ENCODE measurements at regions not wholly inside any gene's neighbourhood (a gene's known extent, or its start where the extent isn't known, plus 50 kb on each side); places are given as distances from the start of the nearest gene placed in this dataset.

DNA sequence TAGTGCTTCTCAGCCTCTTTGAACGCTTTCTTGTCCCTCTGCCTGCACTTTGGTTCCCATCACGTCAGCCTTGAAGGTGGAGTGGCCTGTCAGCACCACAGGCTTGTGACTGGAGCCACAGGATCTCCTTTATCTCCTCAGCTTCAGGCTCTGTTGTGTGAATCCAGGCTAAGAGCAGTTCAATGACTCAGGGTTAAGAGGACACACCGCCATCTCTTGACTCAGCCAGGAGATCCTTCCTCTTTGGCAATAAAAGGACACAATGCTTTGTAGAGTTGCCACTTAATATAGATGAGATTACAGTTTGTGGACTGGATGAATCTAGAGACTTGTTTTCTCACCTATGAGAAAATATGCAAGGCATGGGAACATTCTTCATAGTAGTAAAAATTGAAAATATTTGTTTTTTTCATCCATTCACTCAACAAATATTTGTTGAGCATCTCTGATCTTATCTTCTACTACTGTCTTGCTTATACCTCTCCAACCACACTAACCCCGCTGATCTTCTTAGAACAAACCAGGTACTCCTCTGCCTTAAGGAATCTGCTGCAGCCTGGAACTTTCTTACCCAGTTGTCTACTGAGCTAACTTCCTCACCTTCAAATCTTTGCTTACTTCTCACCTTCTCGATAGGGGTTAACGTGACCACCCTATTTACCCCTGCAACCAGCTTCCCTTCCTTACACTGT lies 62.3 kb downstream of the UCHL1 start:
- H3K9me3 Mint-ChIP-seq = peaks cover 1 to 9% (median 3%) of the 10 kb centered on the region in 7 donors
- no peak for DNase-seq
- Histone ChIP-seq H3K4me3 (ENCODE audit: low read depth, low read length) (no peak overlapping the region), H3K9me3 (ENCODE audit: control insufficient read depth in 2 of 2, low read length in 2 of 2) (no peaks in the 10 kb centered on the region), H3K4me1 (ENCODE audit: control insufficient read depth, insufficient read depth, low read length, poor library complexity, severe bottlenecking) (no peaks in the 10 kb centered on the region), H3K36me3 (ENCODE audit: control insufficient read depth, insufficient read depth, low read length) (no peaks in the 10 kb centered on the region), H3K27ac (ENCODE audit: insufficient read depth, low read length, poor library complexity, severe bottlenecking) (no peak overlapping the region), H3K27me3 (ENCODE audit: control insufficient read depth, insufficient read depth, low read length) (no peaks in the 10 kb centered on the region)
- no peaks in the 10 kb centered on the region for H3K36me3 Mint-ChIP-seq
- H3K4me1 Mint-ChIP-seq = no peaks in the 10 kb centered on the region
- H3K27ac Mint-ChIP-seq = no peak overlapping the region
- ATAC-seq (ENCODE audit: low read depth in 2 of 2) = no peak
- H3K4me3 Mint-ChIP-seq = no peak overlapping the region
- peaks cover 4% of the 10 kb centered on the region for H3K27me3 Mint-ChIP-seq

DNA sequence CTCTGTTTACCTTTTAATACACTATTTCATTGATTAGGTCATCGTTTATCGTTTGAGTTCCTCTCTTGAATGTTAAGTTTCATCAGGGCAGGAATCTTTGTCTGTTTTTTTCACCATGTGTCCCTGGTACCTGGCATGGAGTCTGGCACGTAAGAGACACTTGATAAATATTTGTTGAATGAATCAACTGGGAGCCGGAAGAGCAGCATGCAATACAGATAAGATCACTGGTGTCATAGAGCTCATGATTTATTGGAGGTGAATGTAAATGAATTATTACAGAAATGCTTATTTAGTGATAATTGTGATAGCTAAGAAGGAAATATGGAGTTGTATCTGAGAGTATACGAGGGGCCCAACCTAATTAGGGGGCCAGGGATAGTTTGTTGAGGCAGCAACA lies 62.8 kb downstream of the UCHL1 start:
- Histone ChIP-seq H3K4me1 (ENCODE audit: control insufficient read depth, insufficient read depth, low read length, poor library complexity, severe bottlenecking) (no peaks in the 10 kb centered on the region), H3K9me3 (ENCODE audit: control insufficient read depth in 2 of 2, low read length in 2 of 2) (no peaks in the 10 kb centered on the region), H3K36me3 (ENCODE audit: control insufficient read depth, insufficient read depth, low read length) (no peaks in the 10 kb centered on the region), H3K27me3 (ENCODE audit: control insufficient read depth, insufficient read depth, low read length) (no peaks in the 10 kb centered on the region), H3K27ac (ENCODE audit: insufficient read depth, low read length, poor library complexity, severe bottlenecking) (no peak overlapping the region), H3K4me3 (ENCODE audit: low read depth, low read length) (no peak overlapping the region)
- DNase-seq = no peak
- Mint-ChIP-seq H3K36me3 (no peaks in the 10 kb centered on the region), H3K4me3 (no peak overlapping the region), H3K27me3 (peaks cover 4% of the 10 kb centered on the region), H3K27ac (no peak overlapping the region), H3K9me3 (peaks cover 1 to 9% (median 3%) of the 10 kb centered on the region in 7 donors), H3K4me1 (no peaks in the 10 kb centered on the region)
- ATAC-seq (ENCODE audit: low read depth in 2 of 2) = no peak

DNA sequence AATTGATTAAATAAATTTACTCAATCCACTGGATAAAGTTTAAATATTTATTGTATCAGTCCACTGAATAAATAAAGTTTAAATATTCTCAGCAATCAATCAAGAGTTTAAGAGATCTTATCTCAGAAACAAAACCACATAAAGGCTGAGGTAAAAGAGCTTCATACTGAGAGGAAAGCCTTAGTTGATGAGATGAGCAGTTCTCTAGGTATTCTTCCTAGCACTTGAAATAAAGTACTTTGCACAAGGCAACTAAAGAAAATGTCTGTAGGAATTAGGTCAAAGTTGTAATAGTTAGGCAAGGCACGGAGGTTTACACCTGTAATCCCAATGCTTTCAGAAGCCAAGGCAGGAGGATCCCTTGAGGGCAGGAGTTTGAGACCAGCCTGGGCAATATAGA lies 63.5 kb downstream of the UCHL1 start:
- H3K36me3 Mint-ChIP-seq = no peaks in the 10 kb centered on the region
- H3K27ac Mint-ChIP-seq = no peak overlapping the region
- peaks cover 1 to 9% (median 3%) of the 10 kb centered on the region in 7 donors for H3K9me3 Mint-ChIP-seq
- ATAC-seq (ENCODE audit: low read depth in 2 of 2) = no peak
- DNase-seq = no peak
- H3K4me1 Mint-ChIP-seq = no peaks in the 10 kb centered on the region
- Histone ChIP-seq H3K9me3 (ENCODE audit: control insufficient read depth in 2 of 2, low read length in 2 of 2) (no peaks in the 10 kb centered on the region), H3K4me3 (ENCODE audit: low read depth, low read length) (no peak overlapping the region), H3K27me3 (ENCODE audit: control insufficient read depth, insufficient read depth, low read length) (no peaks in the 10 kb centered on the region), H3K36me3 (ENCODE audit: control insufficient read depth, insufficient read depth, low read length) (no peaks in the 10 kb centered on the region), H3K4me1 (ENCODE audit: control insufficient read depth, insufficient read depth, low read length, poor library complexity, severe bottlenecking) (no peaks in the 10 kb centered on the region), H3K27ac (ENCODE audit: insufficient read depth, low read length, poor library complexity, severe bottlenecking) (no peak overlapping the region)
- peaks cover 4% of the 10 kb centered on the region for H3K27me3 Mint-ChIP-seq
- H3K4me3 Mint-ChIP-seq = no peak overlapping the region

DNA sequence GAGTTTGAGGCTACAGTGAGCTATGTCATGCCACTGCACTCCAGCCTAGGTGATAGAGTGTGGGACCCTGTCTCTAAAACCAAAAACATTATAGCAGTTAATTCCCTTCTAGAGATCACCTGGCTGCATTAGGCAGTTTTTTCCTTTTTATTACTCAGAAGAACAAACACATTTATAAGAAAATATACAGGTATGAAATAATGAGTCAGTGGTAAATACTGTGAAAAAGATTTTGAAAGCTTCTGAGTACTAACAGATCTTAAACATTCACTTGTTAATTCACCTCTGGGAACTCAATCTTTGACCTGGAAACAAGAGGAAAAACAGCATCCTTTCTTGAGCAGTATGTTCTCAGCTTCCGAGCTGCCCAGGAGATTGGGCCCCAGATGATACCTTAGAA lies 64.1 kb downstream of the UCHL1 start:
- Mint-ChIP-seq H3K27ac (no peak overlapping the region), H3K9me3 (peaks cover under 1 to 9% (median 3%) of the 10 kb centered on the region in 7 donors), H3K4me1 (no peaks in the 10 kb centered on the region), H3K36me3 (no peaks in the 10 kb centered on the region), H3K4me3 (no peak overlapping the region), H3K27me3 (peaks cover 4% of the 10 kb centered on the region)
- Histone ChIP-seq H3K27ac (ENCODE audit: insufficient read depth, low read length, poor library complexity, severe bottlenecking) (no peak overlapping the region), H3K27me3 (ENCODE audit: control insufficient read depth, insufficient read depth, low read length) (no peaks in the 10 kb centered on the region), H3K4me3 (ENCODE audit: low read depth, low read length) (no peak overlapping the region), H3K4me1 (ENCODE audit: control insufficient read depth, insufficient read depth, low read length, poor library complexity, severe bottlenecking) (no peaks in the 10 kb centered on the region), H3K9me3 (ENCODE audit: control insufficient read depth in 2 of 2, low read length in 2 of 2) (no peaks in the 10 kb centered on the region), H3K36me3 (ENCODE audit: control insufficient read depth, insufficient read depth, low read length) (no peaks in the 10 kb centered on the region)
- no peak for ATAC-seq (ENCODE audit: low read depth in 2 of 2)
- DNase-seq = no peak

DNA sequence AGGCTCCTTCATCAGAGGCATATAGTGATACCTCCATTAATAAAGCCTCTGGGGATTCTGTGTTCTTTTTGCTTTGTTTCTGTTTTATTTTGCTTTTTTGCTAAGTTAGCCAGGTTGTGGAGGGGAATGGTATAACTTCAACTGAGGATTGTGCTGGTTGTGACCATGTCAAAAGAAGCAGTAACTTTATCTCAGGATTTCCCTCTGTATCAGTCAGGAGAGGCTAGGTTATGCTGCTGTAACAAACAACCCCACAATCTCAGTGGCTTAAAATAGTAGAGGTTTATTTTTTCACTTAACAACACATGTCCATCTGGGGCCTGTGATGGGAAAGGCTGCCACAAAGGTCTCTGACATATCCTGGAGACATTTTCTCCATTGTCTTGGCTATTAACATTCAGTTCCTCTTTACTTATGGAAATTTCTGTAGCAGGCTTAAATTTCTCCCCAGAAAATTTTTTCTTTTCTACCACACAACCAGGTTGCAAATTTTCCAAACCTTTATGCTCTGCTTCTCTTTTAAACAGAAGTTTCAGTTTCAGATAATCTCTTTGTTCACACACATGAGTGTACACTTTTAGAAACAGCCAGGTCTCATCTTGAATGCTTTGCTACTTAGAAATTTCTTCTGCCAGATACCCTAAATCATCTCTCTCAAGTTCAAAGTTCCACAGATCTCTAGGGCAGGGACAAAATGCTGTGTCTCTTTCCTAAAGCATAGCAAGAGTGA lies 64.7 kb downstream of the UCHL1 start:
- Histone ChIP-seq H3K27ac (ENCODE audit: insufficient read depth, low read length, poor library complexity, severe bottlenecking) (no peak overlapping the region), H3K36me3 (ENCODE audit: control insufficient read depth, insufficient read depth, low read length) (no peaks in the 10 kb centered on the region), H3K9me3 (ENCODE audit: control insufficient read depth in 2 of 2, low read length in 2 of 2) (no peaks in the 10 kb centered on the region), H3K27me3 (ENCODE audit: control insufficient read depth, insufficient read depth, low read length) (no peaks in the 10 kb centered on the region), H3K4me1 (ENCODE audit: control insufficient read depth, insufficient read depth, low read length, poor library complexity, severe bottlenecking) (no peaks in the 10 kb centered on the region), H3K4me3 (ENCODE audit: low read depth, low read length) (no peak overlapping the region)
- Mint-ChIP-seq H3K4me1 (no peaks in the 10 kb centered on the region), H3K27ac (no peak overlapping the region), H3K9me3 (peaks cover 0 to 9% (median 3%) of the 10 kb centered on the region in 7 donors), H3K4me3 (no peak overlapping the region), H3K36me3 (no peaks in the 10 kb centered on the region), H3K27me3 (peaks cover under 1% of the 10 kb centered on the region)
- no peak for DNase-seq
- ATAC-seq (ENCODE audit: low read depth in 2 of 2) = no peak

DNA sequence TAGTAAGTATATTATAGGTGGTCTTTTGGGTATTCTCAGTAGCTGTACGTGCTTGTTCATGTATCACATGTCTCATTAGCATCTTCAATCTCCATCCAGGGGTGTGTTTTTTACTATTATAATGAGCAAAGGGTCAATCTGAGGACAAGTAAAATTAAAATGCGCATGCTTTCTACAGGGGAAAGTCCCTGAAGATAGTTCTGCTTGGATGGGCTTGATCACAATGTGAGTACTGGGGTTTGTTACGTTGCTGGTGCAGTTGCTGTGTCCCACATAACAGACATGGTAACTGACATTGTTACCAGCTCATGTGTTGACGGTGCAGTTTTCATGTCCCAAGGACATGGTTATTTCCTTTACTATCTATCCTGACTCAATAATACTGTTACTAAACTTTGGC lies 65.9 kb downstream of the UCHL1 start:
- no peaks in the 10 kb centered on the region for H3K9me3 ChIP-seq (ENCODE audit: control insufficient read depth in 2 of 2, low read length in 2 of 2)
- peaks cover 0 to 9% (median 4%) of the 10 kb centered on the region in 7 donors for H3K9me3 Mint-ChIP-seq
- no peak overlapping the region for H3K4me3 Mint-ChIP-seq
- no peak for DNase-seq
- no peak overlapping the region for H3K4me3 ChIP-seq (ENCODE audit: low read depth, low read length)
- no peaks in the 10 kb centered on the region for H3K27me3 ChIP-seq (ENCODE audit: control insufficient read depth, insufficient read depth, low read length)
- H3K36me3 Mint-ChIP-seq = no peaks in the 10 kb centered on the region
- no peak overlapping the region for H3K27ac Mint-ChIP-seq
- ATAC-seq (ENCODE audit: low read depth in 2 of 2) = no peak
- H3K36me3 ChIP-seq (ENCODE audit: control insufficient read depth, insufficient read depth, low read length) = no peaks in the 10 kb centered on the region
- H3K27ac ChIP-seq (ENCODE audit: insufficient read depth, low read length, poor library complexity, severe bottlenecking) = no peak overlapping the region
- no peaks in the 10 kb centered on the region for H3K27me3 Mint-ChIP-seq
- no peaks in the 10 kb centered on the region for H3K4me1 Mint-ChIP-seq
- H3K4me1 ChIP-seq (ENCODE audit: control insufficient read depth, insufficient read depth, low read length, poor library complexity, severe bottlenecking) = no peaks in the 10 kb centered on the region

DNA sequence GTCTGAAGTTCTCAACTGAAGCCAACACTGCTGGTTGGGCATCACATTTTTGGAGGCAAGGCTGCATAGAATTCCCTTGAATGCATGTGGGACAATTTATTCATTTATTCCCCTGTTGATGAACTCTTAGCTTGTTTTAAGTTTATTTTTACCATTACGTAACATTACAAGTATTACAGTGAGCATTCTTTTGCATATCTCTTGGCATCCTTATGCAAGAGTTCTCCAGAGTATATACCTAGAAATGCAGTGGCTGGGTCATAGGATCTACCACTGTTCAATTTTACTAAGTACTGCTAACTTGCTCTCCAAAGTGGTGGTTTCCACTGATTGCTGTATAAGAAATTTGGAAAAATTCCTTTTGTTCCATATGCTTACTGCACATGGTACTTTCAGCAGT lies 66.5 kb downstream of the UCHL1 start:
- Histone ChIP-seq H3K4me1 (ENCODE audit: control insufficient read depth, insufficient read depth, low read length, poor library complexity, severe bottlenecking) (no peaks in the 10 kb centered on the region), H3K27me3 (ENCODE audit: control insufficient read depth, insufficient read depth, low read length) (no peaks in the 10 kb centered on the region), H3K27ac (ENCODE audit: insufficient read depth, low read length, poor library complexity, severe bottlenecking) (no peak overlapping the region), H3K9me3 (ENCODE audit: control insufficient read depth in 2 of 2, low read length in 2 of 2) (no peaks in the 10 kb centered on the region), H3K36me3 (ENCODE audit: control insufficient read depth, insufficient read depth, low read length) (no peaks in the 10 kb centered on the region), H3K4me3 (ENCODE audit: low read depth, low read length) (no peak overlapping the region)
- no peak for ATAC-seq (ENCODE audit: low read depth in 2 of 2)
- Mint-ChIP-seq H3K27me3 (no peaks in the 10 kb centered on the region), H3K36me3 (no peaks in the 10 kb centered on the region), H3K9me3 (peaks cover 0 to 9% (median 4%) of the 10 kb centered on the region in 7 donors), H3K4me3 (no peak overlapping the region), H3K27ac (no peak overlapping the region), H3K4me1 (no peaks in the 10 kb centered on the region)
- DNase-seq = no peak

DNA sequence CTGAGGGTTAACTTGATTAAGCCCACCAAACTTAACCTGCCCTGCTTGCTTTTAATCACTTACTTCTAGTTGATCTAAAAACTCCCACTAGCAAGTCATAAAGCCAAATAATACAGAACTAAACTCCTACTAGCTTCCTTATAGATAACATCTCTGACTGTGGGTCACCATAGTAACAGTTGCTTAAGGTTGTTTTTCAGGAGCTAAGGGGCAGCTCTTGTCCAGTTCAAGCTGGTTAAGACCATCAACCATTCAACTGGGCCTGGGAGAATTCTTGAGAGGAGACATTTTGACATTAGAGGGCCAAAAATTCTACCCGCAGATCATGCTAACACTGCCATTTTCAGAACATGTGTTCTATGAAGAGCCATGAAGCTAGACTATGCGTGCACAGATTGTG lies 67.0 kb downstream of the UCHL1 start:
- Histone ChIP-seq H3K9me3 (ENCODE audit: control insufficient read depth in 2 of 2, low read length in 2 of 2) (no peaks in the 10 kb centered on the region), H3K36me3 (ENCODE audit: control insufficient read depth, insufficient read depth, low read length) (no peaks in the 10 kb centered on the region), H3K4me3 (ENCODE audit: low read depth, low read length) (no peak overlapping the region), H3K27me3 (ENCODE audit: control insufficient read depth, insufficient read depth, low read length) (no peaks in the 10 kb centered on the region), H3K27ac (ENCODE audit: insufficient read depth, low read length, poor library complexity, severe bottlenecking) (no peak overlapping the region), H3K4me1 (ENCODE audit: control insufficient read depth, insufficient read depth, low read length, poor library complexity, severe bottlenecking) (no peaks in the 10 kb centered on the region)
- ATAC-seq (ENCODE audit: low read depth in 2 of 2) = no peak
- Mint-ChIP-seq H3K4me3 (no peak overlapping the region), H3K27me3 (no peaks in the 10 kb centered on the region), H3K27ac (no peak overlapping the region), H3K36me3 (no peaks in the 10 kb centered on the region), H3K9me3 (peaks cover 0 to 9% (median 4%) of the 10 kb centered on the region in 7 donors), H3K4me1 (no peaks in the 10 kb centered on the region)
- no peak for DNase-seq
